ENCODE measurements at regions not wholly inside any gene's neighbourhood (a gene's known extent, or its start where the extent isn't known, plus 50 kb on each side); places are given as distances from the start of the nearest gene placed in this dataset.

- no peak for ATAC-seq
- WGBS = 51% methylated on average over 2 of the region's 2 CpGs
Observed at GRCh38 chr13:76029088-76029487, 393.0 kb downstream of the LMO7 start.

DNA sequence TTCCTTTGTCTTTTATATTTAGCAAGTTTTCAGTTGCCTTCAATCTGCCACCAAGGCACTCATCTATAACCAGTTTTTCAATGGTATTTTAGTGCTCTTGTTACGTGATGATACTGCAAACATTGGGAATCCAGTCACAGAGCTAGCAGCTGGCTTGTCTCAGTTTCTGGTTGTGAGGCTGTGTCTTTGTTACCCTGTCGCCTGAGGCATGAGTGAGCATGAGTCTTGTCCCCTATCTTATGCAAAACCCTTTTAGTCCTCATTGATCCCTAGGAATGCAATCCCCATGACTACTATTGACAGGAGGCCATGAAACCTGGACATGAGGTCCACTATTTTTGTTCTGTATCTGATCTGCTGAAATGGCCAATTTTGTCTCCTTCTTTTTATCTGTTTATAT lies 391.0 kb downstream of the LMO7 start:
- no peaks in the 10 kb centered on the region for H3K4me1 ChIP-seq (ENCODE audit: control insufficient read depth, insufficient read depth, low read length)
- no peak overlapping the region for H3K4me3 ChIP-seq (ENCODE audit: low read length)
- DNase-seq = no peak
- intact Hi-C loops (cut with DNase I) = no loop called here
- 82% methylated on average over 2 of the region's 2 CpGs for WGBS
- no peak overlapping the region for H3K27ac ChIP-seq (ENCODE audit: low read length)
- H3K9me3 ChIP-seq (ENCODE audit: control insufficient read depth, low read length) = no peaks in the 10 kb centered on the region
- no peak for ATAC-seq
- H3K27me3 ChIP-seq (ENCODE audit: control insufficient read depth, insufficient read depth) = no peaks in the 10 kb centered on the region

More at GRCh38 chr13:76029088-76029487, 393.0 kb downstream of the LMO7 start:
- intact Hi-C loops (cut with DNase I) = no loop called here
- Histone ChIP-seq H3K27me3 (ENCODE audit: control insufficient read depth, insufficient read depth) (no peaks in the 10 kb centered on the region), H3K4me1 (ENCODE audit: control insufficient read depth, insufficient read depth, low read length) (no peaks in the 10 kb centered on the region), H3K27ac (ENCODE audit: low read length) (no peak overlapping the region), H3K9me3 (ENCODE audit: control insufficient read depth, low read length) (no peaks in the 10 kb centered on the region), H3K4me3 (ENCODE audit: low read length) (no peak overlapping the region)
- no peak for DNase-seq

GRCh38 chr13:76025392-76025791 lies 389.3 kb downstream of the LMO7 start:
- DNase-seq (no peak), ATAC-seq (no peak)
- H3K27me3 ChIP-seq (ENCODE audit: control insufficient read depth, insufficient read depth) = no peaks in the 10 kb centered on the region
- no peaks in the 10 kb centered on the region for H3K4me1 ChIP-seq (ENCODE audit: control insufficient read depth, insufficient read depth, low read length)
- H3K27ac ChIP-seq (ENCODE audit: low read length) = no peak overlapping the region
- intact Hi-C loops (cut with DNase I) = no loop called here
- no peak overlapping the region for H3K4me3 ChIP-seq (ENCODE audit: low read length)
- no peaks in the 10 kb centered on the region for H3K9me3 ChIP-seq (ENCODE audit: control insufficient read depth, low read length)
- 90% methylated on average over 6 of the region's 6 CpGs for WGBS

- Histone ChIP-seq H3K4me1 (ENCODE audit: control insufficient read depth, insufficient read depth, low read length) (no peaks in the 10 kb centered on the region), H3K27ac (ENCODE audit: low read length) (no peak overlapping the region), H3K9me3 (ENCODE audit: control insufficient read depth, low read length) (no peaks in the 10 kb centered on the region), H3K4me3 (ENCODE audit: low read length) (no peak overlapping the region), H3K27me3 (ENCODE audit: control insufficient read depth, insufficient read depth) (no peaks in the 10 kb centered on the region)
- intact Hi-C loops (cut with DNase I) = no loop called here
- ATAC-seq (no peak), DNase-seq (no peak)
- 82% methylated on average over 1 of the region's 1 CpG for WGBS
Observed at GRCh38 chr13:76024151-76024550, 388.0 kb downstream of the LMO7 start.

- 70% methylated on average over 2 of the region's 2 CpGs for WGBS
- Histone ChIP-seq H3K4me1 (ENCODE audit: control insufficient read depth, insufficient read depth, low read length) (no peaks in the 10 kb centered on the region), H3K27me3 (ENCODE audit: control insufficient read depth, insufficient read depth) (no peaks in the 10 kb centered on the region), H3K9me3 (ENCODE audit: control insufficient read depth, low read length) (no peaks in the 10 kb centered on the region), H3K27ac (ENCODE audit: low read length) (no peak overlapping the region), H3K4me3 (ENCODE audit: low read length) (no peak overlapping the region)
- ATAC-seq (no peak), DNase-seq (no peak)
- intact Hi-C loops (cut with DNase I) = no loop called here
Observed at GRCh38 chr13:76023652-76024051, 387.5 kb downstream of the LMO7 start.

DNA sequence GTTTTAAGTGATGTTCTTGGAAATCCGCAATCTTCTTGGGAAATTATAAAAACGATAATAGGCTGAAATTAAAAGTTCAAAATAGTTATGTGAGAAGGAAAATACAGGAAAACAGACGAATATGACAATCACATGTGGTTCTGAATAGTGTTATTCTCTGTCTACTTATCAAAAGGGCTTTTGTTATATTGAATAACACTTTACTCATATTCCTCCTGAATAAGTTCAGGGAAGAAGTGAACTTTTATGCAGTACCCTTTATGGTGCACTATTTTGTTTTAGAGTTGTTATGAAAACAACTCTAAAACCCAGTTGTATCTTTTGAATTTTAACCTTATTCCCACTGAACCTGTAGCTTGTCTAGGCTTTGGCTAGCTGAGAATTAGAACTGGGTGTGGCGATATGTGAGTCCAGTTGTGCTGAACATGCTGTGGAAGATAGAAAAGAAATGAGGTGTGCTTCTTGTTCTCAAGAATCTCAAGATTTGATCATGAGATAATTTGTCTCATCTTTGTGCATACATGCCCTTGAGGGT lies 384.4 kb downstream of the LMO7 start:
- Histone ChIP-seq H3K27ac (ENCODE audit: low read length) (no peak overlapping the region), H3K9me3 (ENCODE audit: control insufficient read depth, low read length) (no peaks in the 10 kb centered on the region), H3K4me3 (ENCODE audit: low read length) (no peak overlapping the region), H3K4me1 (ENCODE audit: control insufficient read depth, insufficient read depth, low read length) (no peaks in the 10 kb centered on the region), H3K27me3 (ENCODE audit: control insufficient read depth, insufficient read depth) (no peaks in the 10 kb centered on the region)
- 80% methylated on average over 4 of the region's 4 CpGs for WGBS
- DNase-seq = no peak
- ATAC-seq = no peak
- intact Hi-C loops (cut with DNase I) = no loop called here

- peak in 1 of 2 donors; percentile 40 for ATAC-seq
- Histone ChIP-seq H3K9me3 (ENCODE audit: control insufficient read depth, low read length) (no peaks in the 10 kb centered on the region), H3K27ac (ENCODE audit: low read length) (no peak overlapping the region), H3K27me3 (ENCODE audit: control insufficient read depth, insufficient read depth) (no peaks in the 10 kb centered on the region), H3K4me1 (ENCODE audit: control insufficient read depth, insufficient read depth, low read length) (peaks cover 2% of the 10 kb centered on the region), H3K4me3 (ENCODE audit: low read length) (no peak overlapping the region)
- peak in 2 of 3 donors; percentile 42 to 50 for DNase-seq
- WGBS = 69% methylated on average over 21 of the region's 21 CpGs
- intact Hi-C loops (cut with DNase I) = loop anchor here in 2 of 4 donors (5.0 to 10.0 kb wide), 2 partner anchors 135 to 142 kb away; no protein-coding TSS in a partner anchor
Observed at GRCh38 chr13:76019421-76020044, 383.4 kb downstream of the LMO7 start.

DNA sequence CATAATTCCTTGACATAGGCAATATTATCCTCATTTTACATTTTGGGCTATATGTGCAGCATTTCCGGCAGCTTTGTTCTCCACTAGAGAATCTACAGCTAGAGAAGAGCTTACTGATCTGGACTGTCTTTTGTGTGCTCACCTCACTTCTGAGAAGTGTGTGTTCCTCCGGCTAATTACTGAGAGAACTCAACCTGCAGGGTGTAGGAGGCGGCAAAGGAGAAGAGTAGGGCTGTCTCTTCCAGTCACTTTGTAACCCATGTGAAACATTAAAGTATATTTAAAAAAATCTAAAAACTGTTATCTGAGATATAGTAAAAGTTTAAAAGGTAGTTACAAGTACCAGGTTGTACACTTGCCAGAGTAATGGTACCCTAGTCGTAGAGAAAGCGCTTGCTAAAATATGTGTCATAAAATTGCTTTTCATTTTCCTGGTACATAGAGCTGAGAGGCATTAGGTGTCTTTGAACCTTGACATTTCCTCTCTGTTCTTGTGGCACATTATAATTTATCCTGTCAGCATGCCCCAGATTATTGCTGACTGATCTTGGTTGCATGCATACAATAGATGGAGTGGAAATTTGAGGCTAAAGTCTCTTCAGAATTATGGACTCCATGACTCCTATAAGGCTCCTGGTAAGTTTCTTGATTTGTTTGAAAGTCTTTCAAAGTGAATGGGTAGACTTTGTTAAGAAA lies 381.9 kb downstream of the LMO7 start:
- ATAC-seq = no peak
- intact Hi-C loops (cut with DNase I) = loop anchor here in 2 of 4 donors (5.0 to 10.0 kb wide), 2 partner anchors 133 to 141 kb away; no protein-coding TSS in a partner anchor
- no peak for DNase-seq
- 95% methylated on average over 5 of the region's 5 CpGs for WGBS
- no peaks in the 10 kb centered on the region for H3K9me3 ChIP-seq (ENCODE audit: control insufficient read depth, low read length)
- H3K4me1 ChIP-seq (ENCODE audit: control insufficient read depth, insufficient read depth, low read length) = peaks cover 5% of the 10 kb centered on the region
- H3K27me3 ChIP-seq (ENCODE audit: control insufficient read depth, insufficient read depth) = no peaks in the 10 kb centered on the region
- no peak overlapping the region for H3K4me3 ChIP-seq (ENCODE audit: low read length)
- H3K27ac ChIP-seq (ENCODE audit: low read length) = no peak overlapping the region

- no peak for DNase-seq
- H3K9me3 ChIP-seq (ENCODE audit: control insufficient read depth, low read length) = no peaks in the 10 kb centered on the region
- WGBS = 88% methylated on average over 3 of the region's 3 CpGs
- H3K27ac ChIP-seq (ENCODE audit: low read length) = no peak overlapping the region
- H3K27me3 ChIP-seq (ENCODE audit: control insufficient read depth, insufficient read depth) = no peaks in the 10 kb centered on the region
- intact Hi-C loops (cut with DNase I) = loop anchor here in 2 of 4 donors (5.0 to 10.0 kb wide), 2 partner anchors 132 to 140 kb away; no protein-coding TSS in a partner anchor
- peaks cover 5% of the 10 kb centered on the region for H3K4me1 ChIP-seq (ENCODE audit: control insufficient read depth, insufficient read depth, low read length)
- no peak overlapping the region for H3K4me3 ChIP-seq (ENCODE audit: low read length)
- ATAC-seq = peak in 1 of 2 donors; percentile 45
Observed at GRCh38 chr13:76016799-76017400, 380.8 kb downstream of the LMO7 start.

- 31% methylated on average over 5 of the region's 5 CpGs for WGBS
- Histone ChIP-seq H3K9me3 (ENCODE audit: control insufficient read depth, low read length) (no peaks in the 10 kb centered on the region), H3K4me3 (ENCODE audit: low read length) (no peak overlapping the region), H3K27me3 (ENCODE audit: control insufficient read depth, insufficient read depth) (no peaks in the 10 kb centered on the region), H3K27ac (ENCODE audit: low read length) (no peak overlapping the region), H3K4me1 (ENCODE audit: control insufficient read depth, insufficient read depth, low read length) (peaks cover 5% of the 10 kb centered on the region)
- DNase-seq (no peak), ATAC-seq (peak in 1 of 2 donors; percentile 39)
- intact Hi-C loops (cut with DNase I) = loop anchor here in 2 of 4 donors (5.0 to 10.0 kb wide), 2 partner anchors 130 to 137 kb away; no protein-coding TSS in a partner anchor
Observed at GRCh38 chr13:76014406-76015318, 378.5 kb downstream of the LMO7 start.
